ENCODE measurements at regions not wholly inside any gene's neighbourhood (a gene's known extent, or its start where the extent isn't known, plus 50 kb on each side); places are given as distances from the start of the nearest gene placed in this dataset.

DNA sequence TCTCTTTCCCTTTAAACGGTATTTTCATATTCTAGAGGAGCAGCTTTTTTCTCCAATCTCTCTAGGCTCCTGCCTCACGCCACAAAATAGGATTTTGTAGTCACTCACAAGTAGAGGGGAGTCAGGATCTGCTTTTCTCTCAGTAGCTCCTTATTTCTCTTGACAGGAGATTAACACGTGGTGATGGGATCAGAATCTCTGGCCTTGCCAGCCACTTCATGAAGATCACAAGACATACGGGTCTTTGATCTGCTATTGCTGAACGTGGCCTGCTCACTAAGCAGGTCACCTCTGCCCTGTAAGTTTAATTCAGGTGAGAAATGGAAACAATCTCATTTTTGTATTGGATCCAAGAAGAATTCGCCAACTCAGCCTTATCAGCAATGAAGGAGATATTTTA lies 257.5 kb downstream of the DIRAS2 start:
- no peaks in the 10 kb centered on the region for H3K4me1 ChIP-seq
- H3K9me3 Mint-ChIP-seq (ENCODE audit: unreplicated experiment): no peaks in the 10 kb centered on the region
- H3K9me3 ChIP-seq: no peaks in the 10 kb centered on the region
- H3K27ac Mint-ChIP-seq (ENCODE audit: unreplicated experiment): no peak overlapping the region
- TF ChIP-seq CTCF (IDR thresholded peaks at IDR 0.05; ENCODE audit: insufficient read depth in 1 of 2, low read depth in 1 of 2, low read length in 1 of 2, severe bottlenecking in 1 of 2, unreplicated experiment in 1 of 2): no peak
- no peak for DNase-seq
- ChIA-PET CTCF (no interaction called here), POLR2A (no interaction called here)
- H3K27me3 ChIP-seq (replicated peaks; ENCODE audit: control insufficient read depth, insufficient read depth, low read length): no peaks in the 10 kb centered on the region
- peaks cover 7% of the 10 kb centered on the region for H3K4me1 Mint-ChIP-seq (ENCODE audit: low read depth, unreplicated experiment)
- H3K4me3 Mint-ChIP-seq (ENCODE audit: unreplicated experiment): no peak overlapping the region
- H3K27me3 Mint-ChIP-seq (ENCODE audit: insufficient read depth, unreplicated experiment): no peaks in the 10 kb centered on the region
- BruUV-seq (replicated peaks): no TSS peak
- H3K36me3 Mint-ChIP-seq (ENCODE audit: insufficient read depth, unreplicated experiment): no peaks in the 10 kb centered on the region
- intact Hi-C loops (cut with micrococcal nuclease; ENCODE audit: unreplicated experiment): no loop called here
- H3K36me3 ChIP-seq (ENCODE audit: control insufficient read depth, insufficient read depth, low read length): no peaks in the 10 kb centered on the region
- no peak overlapping the region for H3K4me3 ChIP-seq (ENCODE audit: low read depth, low read length)

DNA sequence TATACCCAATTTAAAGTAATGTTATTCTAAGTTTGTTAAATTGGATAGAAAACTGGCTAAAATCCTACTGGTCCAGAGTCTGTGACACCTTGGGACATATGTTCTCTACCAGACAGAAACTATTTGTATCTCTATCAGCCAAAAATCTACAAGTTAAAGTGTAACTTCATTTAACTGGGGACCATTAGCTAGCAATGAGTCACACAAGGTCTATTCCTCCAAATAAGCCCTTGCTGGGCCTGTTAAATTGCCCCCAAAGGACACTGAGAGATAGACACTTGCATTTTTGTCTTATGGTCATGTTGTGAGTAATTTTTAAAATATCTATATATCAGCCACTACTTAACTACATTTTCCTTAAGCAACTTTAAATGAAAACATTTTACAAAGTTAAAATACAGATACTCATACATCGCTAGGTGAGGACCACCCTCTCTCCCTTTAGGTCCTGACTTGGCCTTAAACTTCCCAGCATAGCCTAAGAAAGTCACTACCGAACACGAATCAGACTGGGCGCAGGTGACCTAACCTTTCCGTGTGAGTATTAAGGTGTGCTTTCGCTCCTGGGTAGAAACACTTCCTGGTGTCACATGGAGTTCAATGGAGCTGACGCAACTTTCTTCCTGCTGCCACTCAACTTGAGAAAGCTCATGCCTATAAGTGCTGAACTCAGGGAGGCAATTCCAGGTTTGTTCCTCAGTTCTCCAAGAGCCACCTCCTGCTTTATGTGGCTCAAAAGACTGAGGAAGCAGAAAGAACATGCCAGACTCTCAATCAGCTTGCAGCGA lies 249.1 kb downstream of the DIRAS2 start:
- H3K9me3 Mint-ChIP-seq (ENCODE audit: unreplicated experiment): no peaks in the 10 kb centered on the region
- BruUV-seq (replicated peaks): no TSS peak
- intact Hi-C loops (cut with micrococcal nuclease; ENCODE audit: unreplicated experiment): no loop called here

DNA sequence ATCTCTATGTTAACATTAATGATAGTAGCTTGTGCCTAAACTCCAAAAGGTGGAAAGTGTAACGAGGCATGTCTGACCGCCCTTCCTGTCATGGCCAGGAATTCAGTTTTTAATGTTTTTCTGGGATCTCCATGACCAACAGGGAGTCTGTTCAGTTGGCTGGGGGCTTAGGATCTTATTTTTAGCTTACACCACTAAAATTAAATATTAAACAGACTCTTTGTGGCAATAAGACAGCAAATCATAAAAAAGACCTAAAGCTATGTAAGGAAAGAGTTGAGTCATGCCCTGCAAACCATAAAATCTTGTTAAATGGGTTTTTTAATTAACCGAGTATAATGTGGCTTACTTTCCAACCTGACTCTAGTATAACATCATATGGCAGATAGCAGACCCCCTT lies 247.8 kb downstream of the DIRAS2 start:
- intact Hi-C loops (cut with micrococcal nuclease; ENCODE audit: unreplicated experiment): no loop called here
- Histone ChIP-seq H3K36me3 (ENCODE audit: control insufficient read depth, insufficient read depth, low read length) (no peaks in the 10 kb centered on the region), H3K27me3 (replicated peaks; ENCODE audit: control insufficient read depth, insufficient read depth, low read length) (no peaks in the 10 kb centered on the region), H3K4me1 (peaks cover 9% of the 10 kb centered on the region; the same call in 1 of the 2 replicates), H3K4me3 (ENCODE audit: low read depth, low read length) (no peak overlapping the region), H3K9me3 (no peaks in the 10 kb centered on the region)
- H3K36me3 Mint-ChIP-seq (ENCODE audit: insufficient read depth, unreplicated experiment): no peaks in the 10 kb centered on the region
- no peak for TF ChIP-seq CTCF (IDR thresholded peaks at IDR 0.05; ENCODE audit: insufficient read depth in 1 of 2, low read depth in 1 of 2, low read length in 1 of 2, severe bottlenecking in 1 of 2, unreplicated experiment in 1 of 2)
- H3K9me3 Mint-ChIP-seq (ENCODE audit: unreplicated experiment): no peaks in the 10 kb centered on the region
- H3K4me3 Mint-ChIP-seq (ENCODE audit: unreplicated experiment): no peak overlapping the region
- H3K4me1 Mint-ChIP-seq (ENCODE audit: low read depth, unreplicated experiment): no peaks in the 10 kb centered on the region
- no TSS peak for BruUV-seq (replicated peaks)
- ChIA-PET POLR2A (no interaction called here), CTCF (no interaction called here)
- H3K27ac Mint-ChIP-seq (ENCODE audit: unreplicated experiment): no peak overlapping the region
- no peaks in the 10 kb centered on the region for H3K27me3 Mint-ChIP-seq (ENCODE audit: insufficient read depth, unreplicated experiment)
- DNase-seq: no peak

More for the DNA sequence above, 249.1 kb downstream of the DIRAS2 start:
- H3K9me3 ChIP-seq: no peaks in the 10 kb centered on the region
- no peaks in the 10 kb centered on the region for H3K36me3 ChIP-seq (ENCODE audit: control insufficient read depth, insufficient read depth, low read length)
- TF ChIP-seq CTCF (IDR thresholded peaks at IDR 0.05; ENCODE audit: insufficient read depth in 1 of 2, low read depth in 1 of 2, low read length in 1 of 2, severe bottlenecking in 1 of 2, unreplicated experiment in 1 of 2): no peak
- Mint-ChIP-seq H3K4me1 (ENCODE audit: low read depth, unreplicated experiment) (peaks cover 7% of the 10 kb centered on the region), H3K27me3 (ENCODE audit: insufficient read depth, unreplicated experiment) (no peaks in the 10 kb centered on the region), H3K4me3 (ENCODE audit: unreplicated experiment) (no peak overlapping the region), H3K27ac (ENCODE audit: unreplicated experiment) (peak overlapping the region; percentile 39), H3K36me3 (ENCODE audit: insufficient read depth, unreplicated experiment) (no peaks in the 10 kb centered on the region)
- H3K4me3 ChIP-seq (ENCODE audit: low read depth, low read length): no peak overlapping the region
- H3K27me3 ChIP-seq (replicated peaks; ENCODE audit: control insufficient read depth, insufficient read depth, low read length): no peaks in the 10 kb centered on the region
- ChIA-PET CTCF (no interaction called here), POLR2A (no interaction called here)
- peak; percentile 18 to 46 for DNase-seq
- peaks cover 9% of the 10 kb centered on the region; the same call in 1 of the 2 replicates for H3K4me1 ChIP-seq

All from Caco-2 (cell line).